OCI-LY1 (cell line): ENCODE measurements at regions not wholly inside any gene's neighbourhood (a gene's known extent, or its start where the extent isn't known, plus 50 kb on each side); places are given as distances from the start of the nearest gene placed in this dataset.

Experiments
- H2AFZ ChIP-seq: fragments of 200-600 bp; sonication (generic), shearing (Covaris generic); 2 replicates; pipeline ENCODE4 v1.6.0; 2014; ENCODE audit warnings: antibody characterized with exemption, mild to moderate bottlenecking, low read length
- H3F3A ChIP-seq: fragments of 200-600 bp; sonication (generic), shearing (Covaris generic); 2 replicates; pipeline ENCODE4 v1.6.0; 2014; ENCODE audit warnings: mild to moderate bottlenecking, antibody characterized with exemption, low read length, moderate library complexity; ENCODE audit not compliant: insufficient read depth
- H3K27ac ChIP-seq: fragments of 200-600 bp; sonication (generic); 2 replicates; pipeline ENCODE4 v1.5.1; 2014; ENCODE audit warnings: low read length, mixed run types, mild to moderate bottlenecking, low read depth; ENCODE audit not compliant: poor library complexity, severe bottlenecking
- H3K27me3 ChIP-seq: fragments of 200-600 bp; sonication (generic); 2 replicates; pipeline ENCODE4 v1.6.0; 2014; ENCODE audit warnings: antibody characterized with exemption, mild to moderate bottlenecking, low read length, moderate library complexity; ENCODE audit not compliant: insufficient read depth
- H3K36me3 ChIP-seq: fragments of 200-600 bp; sonication (generic); 2 replicates; pipeline ENCODE4 v1.6.1; 2014; ENCODE audit warnings: mild to moderate bottlenecking, antibody characterized with exemption, low read length, moderate library complexity, mixed read lengths; ENCODE audit not compliant: insufficient read depth
- H3K4me1 ChIP-seq: fragments of 200-600 bp; sonication (generic); 2 replicates; pipeline ENCODE4 v1.5.1; 2014; ENCODE audit warnings: mild to moderate bottlenecking, low read length, moderate library complexity; ENCODE audit not compliant: insufficient read depth, severe bottlenecking
- H3K4me2 ChIP-seq: fragments of 200-600 bp; sonication (generic), shearing (Covaris generic); 2 replicates; pipeline ENCODE4 v1.6.1; 2014; ENCODE audit warnings: low read length
- H3K4me3 ChIP-seq: fragments of 200-600 bp; sonication (generic); 2 replicates; pipeline ENCODE4 v1.5.1; 2014; ENCODE audit warnings: low read length, low read depth, mild to moderate bottlenecking, mixed read lengths; ENCODE audit not compliant: poor library complexity, severe bottlenecking
- H3K79me2 ChIP-seq: fragments of 200-600 bp; shearing (Covaris generic); 2 replicates; pipeline ENCODE4 v1.6.1; 2016; ENCODE audit warnings: mixed run types, low read length, mixed read lengths; ENCODE audit not compliant: insufficient read depth
- H3K9ac ChIP-seq: fragments of 200-600 bp; sonication (generic), shearing (Covaris generic); 2 replicates; pipeline ENCODE4 v1.6.1; 2014; ENCODE audit warnings: mild to moderate bottlenecking, low read length, mixed read lengths
- H3K9me2 ChIP-seq: fragments of 200-600 bp; sonication (generic), shearing (Covaris generic); 2 replicates; pipeline ENCODE4 v1.6.1; 2014; ENCODE audit warnings: low read depth, mild to moderate bottlenecking, low read length, mixed read lengths
- H3K9me3 ChIP-seq: fragments of 200-600 bp; shearing (Covaris generic); 2 replicates; pipeline ENCODE4 v1.6.1; 2014; ENCODE audit warnings: low read length, mixed read lengths
- H4K20me1 ChIP-seq: fragments of 200-600 bp; sonication (generic), shearing (Covaris generic); 2 replicates; pipeline ENCODE4 v1.6.0; 2016; ENCODE audit warnings: mild to moderate bottlenecking, low read length; ENCODE audit not compliant: insufficient read depth
- CTCF ChIP-seq: fragments of 200-600 bp; sonication (generic), shearing (Covaris generic); IDR thresholded peaks from 2 replicates; pipeline ENCODE4 v1.5.1; 2017; ENCODE audit warnings: mild to moderate bottlenecking, antibody characterized with exemption, low read length, moderate library complexity, mixed read lengths
- EZH2 ChIP-seq: fragments of 200-600 bp; sonication (generic), shearing (Covaris generic); IDR thresholded peaks from 2 replicates; pipeline ENCODE4 v1.8.0; 2017; ENCODE audit warnings: borderline replicate concordance, mixed run types, mild to moderate bottlenecking, antibody characterized with exemption, low read length, moderate library complexity, mixed read lengths

- Histone ChIP-seq H3K9me2 (no peaks in the 10 kb centered on the region), H3K36me3 (no peaks in the 10 kb centered on the region), H2AFZ (no peak overlapping the region), H4K20me1 (no peaks in the 10 kb centered on the region), H3K9me3 (0 out of 2 replicates have a peak, but pooled peaks cover 2% of the 10 kb centered on the region), H3K9ac (no peak overlapping the region), H3K27ac (no peak overlapping the region), H3K27me3 (no peaks in the 10 kb centered on the region), H3K4me3 (no peak overlapping the region), H3F3A (no peaks in the 10 kb centered on the region), H3K4me2 (no peak overlapping the region), H3K79me2 (no peaks in the 10 kb centered on the region), H3K4me1 (no peaks in the 10 kb centered on the region)
- no peak for TF ChIP-seq EZH2
- TF ChIP-seq CTCF, result no peak
These were observed 224.4 kb upstream of the GALNT17 start for GRCh38 chr7:70907259-70908247.

GRCh38 chr7:70913924-70914323 is 218.0 kb upstream of the GALNT17 start:
- 0 out of 2 replicates have a peak, but pooled peaks cover 7% of the 10 kb centered on the region for H3K27me3 ChIP-seq
- H3K9ac ChIP-seq, result no peak overlapping the region
- H3K9me3 ChIP-seq, result no peaks in the 10 kb centered on the region
- no peaks in the 10 kb centered on the region for H3K79me2 ChIP-seq
- H3K9me2 ChIP-seq, result no peaks in the 10 kb centered on the region
- no peak for TF ChIP-seq CTCF
- no peak for TF ChIP-seq EZH2
- no peak overlapping the region for H3K4me3 ChIP-seq
- H4K20me1 ChIP-seq, result no peaks in the 10 kb centered on the region
- H3K4me2 ChIP-seq, result no peak overlapping the region
- no peaks in the 10 kb centered on the region for H3K4me1 ChIP-seq
- H3K36me3 ChIP-seq, result no peaks in the 10 kb centered on the region
- H2AFZ ChIP-seq, result no peak overlapping the region
- H3F3A ChIP-seq, result no peaks in the 10 kb centered on the region
- H3K27ac ChIP-seq, result no peak overlapping the region

GRCh38 chr7:70915067-70915466 is 216.9 kb upstream of the GALNT17 start:
- Histone ChIP-seq H3F3A (no peaks in the 10 kb centered on the region), H3K4me1 (no peaks in the 10 kb centered on the region), H3K27ac (no peak overlapping the region), H3K79me2 (no peaks in the 10 kb centered on the region), H3K9me2 (no peaks in the 10 kb centered on the region), H4K20me1 (no peaks in the 10 kb centered on the region), H3K4me2 (no peak overlapping the region), H3K36me3 (no peaks in the 10 kb centered on the region), H3K4me3 (no peak overlapping the region), H3K27me3 (0 out of 2 replicates have a peak, but pooled peaks cover 7% of the 10 kb centered on the region), H2AFZ (no peak overlapping the region), H3K9ac (no peak overlapping the region), H3K9me3 (no peaks in the 10 kb centered on the region)
- no peak for TF ChIP-seq EZH2
- no peak for TF ChIP-seq CTCF
